ENCODE measurements at regions not wholly inside any gene's neighbourhood (a gene's known extent, or its start where the extent isn't known, plus 50 kb on each side); places are given as distances from the start of the nearest gene placed in this dataset.
"Not testable (repeated sequence)": the region's sequence is repeated elsewhere in the genome, so short reads cannot be mapped to it uniquely, and the experiment has no call there.

GRCh38 chr18:41128545-41128944 is 826.5 kb upstream of the PIK3C3 start:
- no peak for DNase-seq (ENCODE audit: low spot score)

DNA sequence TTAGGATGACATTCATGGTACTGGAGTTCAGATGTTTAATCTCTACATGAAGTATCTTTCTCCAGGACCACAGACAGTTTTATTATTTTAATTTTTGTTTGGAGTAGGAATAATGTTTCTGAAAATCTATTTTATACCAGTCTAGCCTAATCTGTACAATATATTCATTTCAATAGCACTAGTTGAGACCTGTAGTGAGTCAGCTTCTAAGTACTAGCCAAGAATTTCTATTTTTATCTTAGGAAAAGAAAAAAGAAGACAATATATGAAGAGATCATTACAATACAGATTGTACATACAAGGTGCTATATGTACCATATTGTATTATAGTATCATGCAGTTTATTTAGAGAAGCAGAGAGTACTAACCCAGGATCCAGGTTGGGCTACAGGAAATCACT is 826.9 kb upstream of the PIK3C3 start:
- no peak for DNase-seq (ENCODE audit: low spot score)

DNA sequence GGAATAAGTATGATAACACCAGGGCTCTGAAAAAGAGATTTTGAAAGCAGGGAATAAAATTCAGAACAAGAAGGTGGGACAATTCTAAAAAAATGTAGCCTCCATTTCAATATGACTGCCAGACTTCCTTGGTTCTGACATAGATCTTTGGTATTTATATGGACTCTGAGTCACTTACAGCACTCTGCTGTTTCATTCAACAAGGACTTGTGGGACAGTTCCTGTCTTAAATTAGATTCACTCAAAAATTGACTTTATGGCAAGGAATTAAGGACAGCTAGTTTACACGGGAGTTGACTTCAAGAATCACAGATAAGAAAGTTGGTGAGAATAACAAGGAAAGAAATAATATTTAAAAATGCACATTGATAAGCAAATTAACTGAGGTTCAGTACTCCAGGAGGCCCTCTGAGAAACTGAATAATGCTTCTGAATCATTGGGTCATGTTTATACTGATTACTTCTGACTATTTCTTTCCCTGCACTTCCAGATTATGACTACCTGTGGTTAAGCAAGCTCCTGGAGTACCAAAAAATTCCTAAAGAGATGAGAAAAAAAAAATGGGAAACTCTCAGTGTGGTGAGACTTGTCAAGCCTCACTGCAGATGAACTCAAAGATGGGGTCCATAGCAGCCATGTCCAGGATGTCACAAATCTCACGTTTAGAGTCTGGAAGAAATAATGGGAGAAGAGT is 828.3 kb upstream of the PIK3C3 start:
- no peak for DNase-seq (ENCODE audit: low spot score)

GRCh38 chr18:41121116-41121826 is 833.8 kb upstream of the PIK3C3 start:
- DNase-seq (ENCODE audit: low spot score), result no peak

GRCh38 chr18:41119031-41119430 is 836.0 kb upstream of the PIK3C3 start:
- DNase-seq (ENCODE audit: low spot score), result no peak

- DNase-seq (ENCODE audit: low spot score), result no peak
Observed at GRCh38 chr18:41113885-41114482, 841.0 kb upstream of the PIK3C3 start.

GRCh38 chr18:41099451-41099850 is 855.6 kb upstream of the PIK3C3 start:
- DNase-seq (ENCODE audit: low spot score), result no peak

DNA sequence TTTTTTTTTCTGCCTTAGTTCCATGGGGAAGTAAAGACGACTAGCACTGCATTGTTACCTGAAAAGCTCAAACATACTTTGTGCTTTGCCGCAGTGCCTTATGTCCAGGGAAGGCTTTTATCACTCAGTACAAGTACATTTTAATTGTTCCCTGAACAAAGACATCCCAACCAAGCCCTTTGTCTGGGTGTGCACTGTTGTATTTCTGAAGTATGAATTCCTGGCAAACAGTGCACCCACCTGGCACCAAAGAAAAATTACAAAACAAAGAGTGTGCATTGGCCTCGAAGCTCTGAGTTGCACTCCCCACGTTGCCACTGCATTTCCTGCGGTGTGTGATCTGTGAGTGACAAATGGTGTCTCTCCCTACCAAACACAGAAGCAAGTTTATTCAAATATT is 858.5 kb upstream of the PIK3C3 start:
- DNase-seq (ENCODE audit: low spot score), result no peak

DNA sequence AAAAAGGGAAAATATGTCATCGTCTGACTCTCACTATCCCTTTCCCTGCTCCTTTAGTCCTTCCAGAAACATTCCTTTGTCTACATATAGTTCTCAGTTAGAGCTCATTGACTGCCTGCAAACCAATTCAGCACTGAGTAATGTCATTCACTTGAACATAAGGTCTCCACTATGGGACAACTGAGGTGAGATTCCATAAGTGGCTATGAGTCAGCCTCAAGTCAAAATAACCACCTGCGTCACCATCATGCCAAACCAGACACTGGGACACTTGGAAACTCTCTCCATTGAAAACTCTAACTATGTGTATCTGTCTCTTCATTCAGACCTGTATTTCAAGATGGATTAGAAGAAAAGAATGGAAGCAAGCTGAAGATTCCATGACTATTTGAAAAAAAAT is 878.0 kb upstream of the PIK3C3 start:
- DNase-seq (ENCODE audit: low spot score), result no peak

- DNase-seq (ENCODE audit: low spot score), result no peak
Observed at GRCh38 chr18:41075212-41075611, 879.8 kb upstream of the PIK3C3 start.

DNA sequence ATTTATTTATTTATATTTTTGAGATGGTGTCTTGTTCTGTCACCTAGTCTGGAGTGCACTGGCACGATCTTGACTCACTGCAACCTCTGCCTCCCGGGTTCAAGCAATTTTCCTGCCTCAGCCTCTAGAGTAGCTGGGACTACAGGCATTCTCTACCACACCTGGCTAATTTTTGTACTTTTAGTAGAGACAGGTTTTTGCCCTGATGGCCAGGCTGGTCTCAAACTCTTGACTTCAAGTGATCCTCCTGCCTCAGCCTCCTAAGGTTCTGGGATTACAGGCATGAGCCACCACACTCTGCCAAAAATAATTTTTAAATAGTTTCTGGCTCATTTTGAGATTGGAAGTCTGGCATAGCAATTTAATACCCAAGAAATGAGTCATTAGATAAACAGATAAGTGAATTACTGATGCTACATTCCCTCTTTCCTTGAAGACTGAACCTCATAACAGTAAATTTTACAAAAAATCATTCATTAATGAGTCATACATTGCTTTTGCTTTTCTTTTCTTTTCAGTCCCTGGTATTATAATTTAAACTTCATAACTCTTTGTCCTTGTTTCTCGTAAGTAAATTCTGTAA is 881.6 kb upstream of the PIK3C3 start:
- DNase-seq (ENCODE audit: low spot score), result no peak

GRCh38 chr18:41072946-41073345 is 882.1 kb upstream of the PIK3C3 start:
- DNase-seq (ENCODE audit: low spot score), result no peak

- DNase-seq (ENCODE audit: low spot score), result no peak
Observed at GRCh38 chr18:41071826-41072225, 883.2 kb upstream of the PIK3C3 start.

GRCh38 chr18:41069167-41069566 is 885.9 kb upstream of the PIK3C3 start:
- no peak for DNase-seq (ENCODE audit: low spot score)

GRCh38 chr18:41064916-41065315 is 890.1 kb upstream of the PIK3C3 start:
- no peak for DNase-seq (ENCODE audit: low spot score)

DNA sequence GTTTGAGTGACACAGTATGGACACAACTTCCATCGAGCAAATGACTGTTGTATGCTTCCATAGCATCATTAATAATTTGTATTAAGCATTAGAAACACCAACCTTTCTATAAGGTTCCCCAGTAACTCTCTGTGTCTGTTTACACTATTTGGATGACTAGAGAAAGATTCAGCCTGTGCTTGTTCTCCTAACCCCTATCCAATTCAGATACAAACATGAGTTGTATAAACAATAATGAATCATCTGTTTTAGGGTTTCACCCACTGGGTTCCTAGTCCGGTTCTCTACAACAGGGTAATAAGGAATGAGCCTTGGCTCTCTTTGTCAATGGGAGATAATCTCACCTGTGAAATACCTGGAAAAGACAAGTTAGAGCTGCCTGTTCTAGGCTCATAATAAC is 894.1 kb upstream of the PIK3C3 start:
- no peak for DNase-seq (ENCODE audit: low spot score)

DNA sequence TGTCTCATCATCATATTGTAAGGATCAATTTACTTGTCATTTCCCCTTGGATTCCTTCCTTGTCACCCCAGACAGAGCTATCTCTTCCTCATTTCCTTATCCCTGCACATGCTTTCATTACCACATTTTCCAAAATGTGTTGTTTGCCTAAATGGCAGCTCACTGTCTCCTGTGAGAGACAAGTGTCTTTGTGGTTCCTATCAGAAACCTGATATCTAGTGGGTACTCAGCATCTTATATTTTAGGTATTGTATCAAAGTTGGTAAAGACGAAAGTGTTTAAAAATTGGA is 896.0 kb upstream of the PIK3C3 start:
- no peak for DNase-seq (ENCODE audit: low spot score)

DNA sequence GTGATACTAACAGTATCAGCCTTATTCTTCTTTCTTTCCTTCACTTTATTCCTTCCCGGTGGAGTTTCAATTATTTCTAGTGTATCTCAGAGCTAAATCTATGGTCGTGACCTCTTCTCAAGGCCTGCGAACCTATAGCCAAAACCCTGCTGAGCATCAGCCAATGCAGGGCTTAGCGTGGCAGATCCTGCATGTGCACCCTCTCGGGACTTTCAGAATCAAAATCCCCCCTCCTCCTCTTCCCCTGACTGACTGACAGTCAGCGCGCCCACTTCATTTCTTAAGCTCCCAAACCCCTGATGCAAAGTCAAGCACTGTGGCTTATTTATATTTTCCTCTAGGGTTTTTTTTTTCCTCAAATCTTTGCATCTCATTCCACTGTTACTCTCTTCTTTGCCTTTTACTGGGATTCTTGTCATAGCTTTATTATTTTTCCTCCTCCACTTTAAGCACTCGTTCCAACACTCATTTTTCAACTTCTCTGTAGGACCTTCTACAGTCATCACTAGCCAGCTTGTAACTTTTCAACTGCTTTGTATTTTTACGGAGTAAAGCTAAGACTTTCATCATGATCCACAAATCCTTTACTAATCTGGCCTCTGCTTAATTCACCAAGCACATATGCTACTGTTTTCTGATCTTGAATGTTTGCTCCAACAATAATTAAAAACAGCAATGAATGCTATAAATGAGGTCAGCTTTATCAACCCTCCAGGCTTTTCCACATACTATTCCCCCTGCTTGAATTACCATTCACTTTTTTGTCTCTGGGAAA is 896.5 kb upstream of the PIK3C3 start:
- no peak for DNase-seq (ENCODE audit: low spot score)

DNA sequence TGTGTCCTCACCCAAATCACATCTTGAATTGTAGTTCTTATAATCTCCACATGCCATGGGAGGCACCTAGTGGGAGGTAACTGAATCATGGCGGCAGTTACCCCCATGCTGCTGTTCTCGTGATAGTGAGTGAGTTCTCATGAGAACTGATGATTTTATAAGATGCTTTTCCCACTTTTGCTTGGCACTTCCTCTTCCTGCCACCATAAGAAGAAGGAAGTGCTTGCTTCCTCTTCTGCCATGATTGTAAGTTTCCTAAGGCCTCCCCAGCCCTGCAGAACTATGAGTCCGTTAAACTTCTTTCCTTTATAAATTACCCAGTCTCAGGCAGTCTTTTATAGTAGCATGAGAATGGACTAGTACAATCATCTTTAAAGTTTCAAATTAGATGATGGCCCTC is 902.4 kb upstream of the PIK3C3 start:
- no peak for DNase-seq (ENCODE audit: low spot score)

DNA sequence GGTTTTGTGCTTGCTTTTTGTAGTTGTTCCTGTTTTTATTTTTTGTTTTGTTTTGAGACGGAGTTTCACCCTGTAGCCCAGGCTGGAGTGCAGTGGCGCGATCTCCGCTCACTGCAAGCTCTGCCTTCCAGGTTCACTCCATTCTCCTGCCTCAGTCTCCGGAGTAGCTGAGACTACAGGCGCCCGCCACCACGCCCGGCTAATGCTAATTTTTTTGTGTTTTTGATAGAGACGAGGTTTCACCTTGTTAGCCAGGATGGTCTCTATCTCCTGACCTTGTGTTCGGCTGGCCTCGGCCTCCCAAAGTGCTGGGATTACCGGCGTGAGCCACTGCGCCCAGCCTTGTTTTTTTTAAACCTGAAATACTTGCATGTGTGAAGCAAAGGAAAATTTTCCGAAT is 908.8 kb upstream of the PIK3C3 start:
- not testable (repeated sequence) for DNase-seq (ENCODE audit: low spot score)

DNA sequence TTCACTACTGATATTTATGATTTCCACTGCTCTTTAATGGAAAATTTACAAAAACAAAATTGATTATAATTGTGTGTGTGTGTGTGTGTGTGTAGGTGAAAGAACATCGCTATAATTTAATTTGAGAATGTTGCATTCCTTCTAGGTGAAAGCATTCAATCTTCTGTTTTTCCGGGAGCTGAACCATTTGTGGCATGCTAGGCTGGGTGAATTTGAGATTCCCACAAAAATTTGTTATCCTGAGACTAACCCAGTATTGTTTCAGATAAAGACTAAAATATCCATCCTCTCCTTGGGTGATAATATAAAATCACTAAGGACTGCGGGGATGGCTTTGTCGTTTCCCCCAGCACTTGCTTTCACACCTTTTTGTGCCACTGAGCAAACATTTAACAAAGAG is 911.2 kb upstream of the PIK3C3 start:
- DNase-seq (ENCODE audit: low spot score), result no peak

- no peak for DNase-seq (ENCODE audit: low spot score)
Observed at GRCh38 chr18:41042866-41043265, 912.2 kb upstream of the PIK3C3 start.

- no peak for DNase-seq (ENCODE audit: low spot score)
Observed at GRCh38 chr18:41038071-41038470, 917.0 kb upstream of the PIK3C3 start.

All from globus pallidus (tissue), 1 donor.